GM23248 (cell line): ENCODE measurements at regions not wholly inside any gene's neighbourhood (a gene's known extent, or its start where the extent isn't known, plus 50 kb on each side); places are given as distances from the start of the nearest gene placed in this dataset.

Source experiments
- EZH2 ChIP-seq: fragments of 200-600 bp; sonication (generic); IDR thresholded peaks from 2 replicates; pipeline ENCODE4 v1.6.1; 2018; ENCODE audit warnings: antibody characterized with exemption, mild to moderate bottlenecking; ENCODE audit not compliant: insufficient read depth, poor library complexity, severe bottlenecking
- EZH2phosphoT487 ChIP-seq: fragments of 200-600 bp; sonication (generic); IDR thresholded peaks from 2 replicates; pipeline ENCODE4 v1.6.1; 2018; ENCODE audit warnings: antibody characterized with exemption, moderate library complexity, mild to moderate bottlenecking, low read depth; ENCODE audit not compliant: insufficient read depth

GRCh38 chr11:80899381-80899780 is 1458.6 kb upstream of the TENM4 start:
- TF ChIP-seq EZH2 (no peak), EZH2phosphoT487 (no peak)
